Esophagus squamous epithelium (tissue), 5 donors: ENCODE measurements at regions not wholly inside any gene's neighbourhood (a gene's known extent, or its start where the extent isn't known, plus 50 kb on each side); places are given as distances from the start of the nearest gene placed in this dataset.
"Not testable (repeated sequence)": the region's sequence is repeated elsewhere in the genome, so short reads cannot be mapped to it uniquely, and the experiment has no call there.

Experiments used
- DNase-seq: peaks from one replicate; lab custom pipeline; 2025; lab: John Stamatoyannopoulos, UW
- H3K27ac ChIP-seq, 4 donors: fragments of 200-600 bp; sonication (generic); one replicate each; pipeline ENCODE4 v1.5.1; 2016 to 2019; ENCODE audit warnings: mild to moderate bottlenecking in 1 of 4
- H3K27me3 ChIP-seq, 4 donors: fragments of 200-600 bp; sonication (generic); 1 replicate in 3 of 4; 2 replicates in 1 of 4; pipeline versions ENCODE4 v1.5.1 to v1.6.0; 2017 to 2021; ENCODE audit warnings: antibody characterized with exemption in 1 of 4
- H3K36me3 ChIP-seq, 3 donors: fragments of 200-600 bp; sonication (generic); one replicate each; pipeline ENCODE4 v1.5.1; 2016 to 2019
- H3K4me1 ChIP-seq, 3 donors: fragments of 200-600 bp; sonication (generic); one replicate each; pipeline ENCODE4 v1.5.1; 2017 to 2019
- H3K4me3 ChIP-seq, 4 donors: fragments of 200-600 bp; sonication (generic); 1 replicate in 3 of 4; 2 replicates in 1 of 4; pipeline ENCODE4 v1.5.1; 2016 to 2019; ENCODE audit warnings: mild to moderate bottlenecking in 2 of 4, moderate library complexity in 1 of 4
- H3K9me3 ChIP-seq, 3 donors: fragments of 200-600 bp; sonication (generic); one replicate each; pipeline ENCODE4 v1.5.1; 2016 to 2019
- POLR2A ChIP-seq, 4 donors: fragments of 450-650 bp; IDR thresholded peaks; one replicate each; pipeline ENCODE4 v1.6.1; 2017; ENCODE audit warnings: antibody characterized with exemption in 4 of 4, mild to moderate bottlenecking in 4 of 4, moderate library complexity in 3 of 4
- WGBS, 2 donors: methylation state at CpG; one replicate each; pipeline ENCODE4 v1.1.5; 2018; 5-methylcytosine and 5-hydroxymethylcytosine counted together
- intact Hi-C: fragments of 100-400 bp; cut with DNase I; formaldehyde crosslinking; loops from one replicate; pipeline ENCODE4 v1.15.0; 2022
- TF ChIP-seq, protein P1 (sequence below), 6 experiments: fragments of 450-650 bp in 4 of 6; fragments of 200-600 bp in 2 of 6; sonication (generic) in 2 of 6; IDR thresholded peaks; one replicate each; pipeline ENCODE4 v1.5.1; 2016 to 2019; ENCODE audit warnings: antibody characterized with exemption in 6 of 6, mild to moderate bottlenecking in 4 of 6, moderate library complexity in 4 of 6
- donor health status: DM: yes; HTN: yes; CAD: no.

DNA sequence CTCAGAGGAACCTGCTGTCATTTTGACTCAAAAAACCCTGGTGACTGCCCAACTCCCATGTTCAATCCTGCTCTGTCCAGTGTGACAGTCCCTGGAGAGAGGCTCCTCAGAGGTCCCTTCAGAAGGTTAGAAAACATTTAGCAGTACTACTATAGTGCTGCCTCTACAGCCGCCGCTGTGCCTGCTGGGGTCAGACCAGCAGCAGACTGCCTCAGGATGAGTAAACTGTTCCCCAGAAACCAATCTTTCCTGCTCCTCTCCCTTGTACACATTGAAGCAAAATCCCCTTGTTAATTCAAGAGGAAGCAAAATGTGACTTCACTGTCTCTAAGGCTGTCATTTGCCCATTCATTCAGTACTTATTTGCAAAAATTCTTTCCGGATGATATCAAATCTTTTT is 94.8 kb upstream of the SMARCA2 start:
- H3K27ac ChIP-seq = no peak overlapping the region
- no peak overlapping the region for H3K4me3 ChIP-seq
- no peak for DNase-seq
- no peaks in the 10 kb centered on the region for H3K9me3 ChIP-seq
- peaks cover 0 to 4% (median 0%) of the 10 kb centered on the region in 3 donors for H3K4me1 ChIP-seq
- intact Hi-C loops = no loop called here
- TF ChIP-seq POLR2A (IDR thresholded peaks at IDR 0.05) = no peak
- TF ChIP-seq, protein P1, sequence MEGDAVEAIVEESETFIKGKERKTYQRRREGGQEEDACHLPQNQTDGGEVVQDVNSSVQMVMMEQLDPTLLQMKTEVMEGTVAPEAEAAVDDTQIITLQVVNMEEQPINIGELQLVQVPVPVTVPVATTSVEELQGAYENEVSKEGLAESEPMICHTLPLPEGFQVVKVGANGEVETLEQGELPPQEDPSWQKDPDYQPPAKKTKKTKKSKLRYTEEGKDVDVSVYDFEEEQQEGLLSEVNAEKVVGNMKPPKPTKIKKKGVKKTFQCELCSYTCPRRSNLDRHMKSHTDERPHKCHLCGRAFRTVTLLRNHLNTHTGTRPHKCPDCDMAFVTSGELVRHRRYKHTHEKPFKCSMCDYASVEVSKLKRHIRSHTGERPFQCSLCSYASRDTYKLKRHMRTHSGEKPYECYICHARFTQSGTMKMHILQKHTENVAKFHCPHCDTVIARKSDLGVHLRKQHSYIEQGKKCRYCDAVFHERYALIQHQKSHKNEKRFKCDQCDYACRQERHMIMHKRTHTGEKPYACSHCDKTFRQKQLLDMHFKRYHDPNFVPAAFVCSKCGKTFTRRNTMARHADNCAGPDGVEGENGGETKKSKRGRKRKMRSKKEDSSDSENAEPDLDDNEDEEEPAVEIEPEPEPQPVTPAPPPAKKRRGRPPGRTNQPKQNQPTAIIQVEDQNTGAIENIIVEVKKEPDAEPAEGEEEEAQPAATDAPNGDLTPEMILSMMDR (IDR thresholded peaks at IDR 0.05) = no peak
- 71 to 87% methylated on average over 3 of the region's 3 CpGs for WGBS, 2 donors
- peaks cover 0 to 29% (median 0%) of the 10 kb centered on the region in 4 donors for H3K27me3 ChIP-seq
- H3K36me3 ChIP-seq = no peaks in the 10 kb centered on the region

DNA sequence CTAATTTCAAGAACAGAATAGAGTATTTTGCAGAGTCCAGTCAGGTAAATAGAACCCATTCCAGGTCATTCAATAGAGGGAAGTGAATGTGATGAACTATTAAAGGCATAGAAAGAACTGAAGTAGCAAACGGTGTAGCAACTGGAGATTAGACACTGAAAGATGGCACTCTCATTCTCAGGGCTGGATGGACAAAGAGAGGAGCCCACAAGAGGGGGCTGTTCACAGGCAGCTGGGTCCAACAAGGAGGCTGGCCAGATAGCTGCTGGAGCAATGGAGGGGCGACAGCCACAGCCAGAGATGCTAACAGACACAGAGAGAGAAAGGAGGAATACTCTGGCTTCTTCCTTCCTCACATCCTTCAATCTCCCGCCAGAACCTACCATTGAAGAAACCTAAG is 93.1 kb upstream of the SMARCA2 start:
- intact Hi-C loops = no loop called here
- Histone ChIP-seq H3K27ac (no peak overlapping the region), H3K4me1 (peaks cover 0 to 4% (median 0%) of the 10 kb centered on the region in 3 donors), H3K36me3 (no peaks in the 10 kb centered on the region), H3K9me3 (no peaks in the 10 kb centered on the region), H3K27me3 (peaks cover 0 to 18% (median 0%) of the 10 kb centered on the region in 4 donors), H3K4me3 (no peak overlapping the region)
- WGBS, 2 donors = 75 to 87% methylated on average over 3 of the region's 3 CpGs
- no peak for DNase-seq
- no peak for TF ChIP-seq POLR2A (IDR thresholded peaks at IDR 0.05)
- TF ChIP-seq, protein P1 (IDR thresholded peaks at IDR 0.05) = no peak

DNA sequence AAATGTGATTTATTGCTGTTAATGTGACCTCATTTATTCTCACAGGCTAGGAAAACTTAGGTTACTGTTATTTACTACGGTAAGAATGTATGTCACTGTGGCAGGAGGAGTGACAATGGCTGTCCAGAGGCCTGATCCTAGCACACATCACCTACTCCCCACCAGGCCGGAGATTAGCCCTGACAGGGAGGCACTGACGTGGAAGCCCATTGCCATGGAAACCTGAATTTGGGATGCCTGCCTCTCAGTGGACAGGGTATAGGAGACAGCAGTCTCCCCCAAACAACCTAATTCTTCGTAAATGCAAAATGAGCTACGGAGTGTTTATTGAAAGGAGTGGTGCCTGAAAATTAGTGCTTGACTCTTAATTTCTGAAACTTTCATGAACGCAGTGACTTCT is 87.6 kb upstream of the SMARCA2 start:
- Histone ChIP-seq H3K4me1 (no peaks in the 10 kb centered on the region), H3K4me3 (no peak overlapping the region), H3K27me3 (no peaks in the 10 kb centered on the region), H3K9me3 (no peaks in the 10 kb centered on the region), H3K36me3 (no peaks in the 10 kb centered on the region), H3K27ac (no peak overlapping the region)
- intact Hi-C loops = no loop called here
- no peak for TF ChIP-seq POLR2A (IDR thresholded peaks at IDR 0.05)
- TF ChIP-seq, protein P1 (IDR thresholded peaks at IDR 0.05) = no peak
- no peak for DNase-seq
- 89 to 94% methylated on average over 4 of the region's 6 CpGs for WGBS, 2 donors

- H3K36me3 ChIP-seq = no peaks in the 10 kb centered on the region
- intact Hi-C loops = no loop called here
- no peaks in the 10 kb centered on the region for H3K4me1 ChIP-seq
- TF ChIP-seq POLR2A (IDR thresholded peaks at IDR 0.05) = no peak
- TF ChIP-seq, protein P1 (IDR thresholded peaks at IDR 0.05) = no peak
- H3K27ac ChIP-seq = no peak overlapping the region
- H3K4me3 ChIP-seq = no peak overlapping the region
- DNase-seq = no peak
- no peaks in the 10 kb centered on the region for H3K27me3 ChIP-seq
- H3K9me3 ChIP-seq = no peaks in the 10 kb centered on the region
- WGBS, 2 donors = 53 to 55% methylated on average over 2 of the region's 2 CpGs
Measured at GRCh38 chr9:1929134-1929533, 86.0 kb upstream of the SMARCA2 start.

GRCh38 chr9:1929722-1930244 is 85.4 kb upstream of the SMARCA2 start:
- DNase-seq = no peak
- Histone ChIP-seq H3K27me3 (no peaks in the 10 kb centered on the region), H3K36me3 (no peaks in the 10 kb centered on the region), H3K4me3 (no peak overlapping the region), H3K27ac (no peak overlapping the region), H3K9me3 (no peaks in the 10 kb centered on the region), H3K4me1 (no peaks in the 10 kb centered on the region)
- intact Hi-C loops = no loop called here
- TF ChIP-seq, protein P1 (IDR thresholded peaks at IDR 0.05) = no peak
- no peak for TF ChIP-seq POLR2A (IDR thresholded peaks at IDR 0.05)
- WGBS, 2 donors = 71 to 80% methylated on average over 5 of the region's 5 CpGs

DNA sequence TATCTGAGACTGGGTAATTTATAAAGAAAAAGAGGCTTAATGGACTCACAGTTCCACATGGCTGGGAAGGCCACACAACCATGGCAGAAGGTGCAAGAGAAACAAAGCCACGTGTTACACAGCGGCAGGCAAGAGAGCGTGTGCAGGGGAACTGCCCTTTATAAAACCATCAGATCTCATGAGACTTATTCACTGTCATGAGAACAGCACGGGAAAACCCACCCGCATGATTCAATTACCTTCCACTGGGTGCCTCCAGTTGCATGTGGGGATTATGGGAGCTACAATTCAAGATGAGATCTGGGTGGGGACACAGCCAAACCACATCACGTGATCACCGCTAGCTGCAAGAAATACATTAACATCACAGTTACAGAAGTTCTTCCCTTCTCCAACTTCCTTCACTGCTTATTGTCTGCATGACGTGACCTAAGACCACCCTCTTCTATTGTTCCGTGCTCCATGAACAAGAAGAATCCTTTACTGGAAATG is 84.9 kb upstream of the SMARCA2 start:
- DNase-seq, H3K9me3 ChIP-seq, intact Hi-C loops, H3K4me1 ChIP-seq, H3K27ac ChIP-seq, H3K4me3 ChIP-seq, H3K27me3 ChIP-seq, H3K36me3 ChIP-seq: not testable (repeated sequence)
- 62 to 84% methylated on average over 9 of the region's 9 CpGs for WGBS, 2 donors
